ENCODE measurements at regions not wholly inside any gene's neighbourhood (a gene's known extent, or its start where the extent isn't known, plus 50 kb on each side); places are given as distances from the start of the nearest gene placed in this dataset.

DNA sequence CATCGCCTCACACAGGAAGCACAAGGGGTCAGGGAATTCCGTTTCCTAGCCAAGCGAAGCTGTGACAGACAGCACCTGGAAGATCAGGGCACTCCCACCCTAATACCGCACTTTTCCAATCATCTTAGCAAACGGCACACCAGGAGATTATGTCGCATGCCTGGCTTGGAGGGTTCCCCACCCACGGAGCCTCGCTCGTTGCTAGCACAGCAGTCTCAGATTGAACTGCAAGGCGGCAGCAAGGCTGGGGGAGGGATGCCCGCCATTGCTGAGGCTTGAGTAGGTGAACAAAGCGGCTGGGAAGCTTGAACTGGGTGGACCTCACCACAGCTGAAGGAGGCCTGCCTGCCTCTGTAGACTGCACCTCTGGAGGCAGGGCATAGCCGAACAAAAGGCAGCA is 384.8 kb downstream of the CNTN6 start:
- no peak for TF ChIP-seq BACH2 (CRISPR knock-in tag; IDR thresholded peaks at IDR 0.05; ENCODE audit: borderline replicate concordance)
- TF ChIP-seq RARB (CRISPR knock-in tag; IDR thresholded peaks at IDR 0.05) = no peak
- no peak for TF ChIP-seq ZNF8 (CRISPR knock-in tag; IDR thresholded peaks at IDR 0.05)
- no peak for TF ChIP-seq ZFP30 (CRISPR knock-in tag; IDR thresholded peaks at IDR 0.05)
- no peak for TF ChIP-seq OSR1 (CRISPR knock-in tag; IDR thresholded peaks at IDR 0.05)
- no peak for TF ChIP-seq SNAI2 (CRISPR knock-in tag; IDR thresholded peaks at IDR 0.05)
- TF ChIP-seq POU6F1 (CRISPR knock-in tag; IDR thresholded peaks at IDR 0.05; ENCODE audit: borderline replicate concordance, low read depth) = no peak
- no peak for TF ChIP-seq TCF4 (CRISPR knock-in tag; IDR thresholded peaks at IDR 0.05; ENCODE audit: borderline replicate concordance)
- TF ChIP-seq CSRNP3 (CRISPR knock-in tag; IDR thresholded peaks at IDR 0.05) = no peak
- TF ChIP-seq ZFP3 (CRISPR knock-in tag; IDR thresholded peaks at IDR 0.05) = no peak

DNA sequence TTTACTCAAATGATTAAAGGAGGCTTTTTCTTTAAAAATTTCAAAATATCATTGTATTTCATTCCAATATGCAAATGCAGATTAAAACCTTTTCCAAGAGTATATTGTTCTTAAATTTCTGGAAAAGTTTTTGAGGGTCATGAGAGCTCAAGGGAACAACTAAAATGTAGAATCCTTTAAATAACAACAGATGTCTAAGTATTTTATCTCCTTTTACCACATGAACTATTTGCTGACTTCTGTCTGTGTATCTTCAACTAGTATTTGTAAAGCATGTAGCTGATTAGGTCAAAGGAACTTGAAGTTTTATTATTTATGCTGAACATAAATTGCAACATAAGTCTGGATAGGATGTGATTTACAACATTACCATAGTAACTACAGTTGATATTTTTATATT is 402.6 kb downstream of the CNTN6 start:
- TF ChIP-seq ZNF8 (CRISPR knock-in tag; IDR thresholded peaks at IDR 0.05) = no peak
- TF ChIP-seq CSDC2 (CRISPR knock-in tag; IDR thresholded peaks at IDR 0.05) = no peak
- TF ChIP-seq ESRRG (CRISPR knock-in tag; IDR thresholded peaks at IDR 0.05) = no peak
- TF ChIP-seq GLIS3 (CRISPR knock-in tag; IDR thresholded peaks at IDR 0.05) = no peak
- no peak for TF ChIP-seq OSR1 (CRISPR knock-in tag; IDR thresholded peaks at IDR 0.05)
- no peak for TF ChIP-seq ZFP3 (CRISPR knock-in tag; IDR thresholded peaks at IDR 0.05)
- TF ChIP-seq ZNF565 (CRISPR knock-in tag; conservative IDR thresholded peaks at IDR 0.05; ENCODE audit: low read depth) = no peak
- no peak for TF ChIP-seq BACH2 (CRISPR knock-in tag; IDR thresholded peaks at IDR 0.05; ENCODE audit: borderline replicate concordance)
- TF ChIP-seq CSRNP3 (CRISPR knock-in tag; IDR thresholded peaks at IDR 0.05) = no peak
- TF ChIP-seq POU6F1 (CRISPR knock-in tag; IDR thresholded peaks at IDR 0.05; ENCODE audit: borderline replicate concordance, low read depth) = no peak
- TF ChIP-seq ARNTL (CRISPR knock-in tag; IDR thresholded peaks at IDR 0.05; ENCODE audit: borderline replicate concordance, low read depth) = no peak
- no peak for TF ChIP-seq PATZ1 (CRISPR knock-in tag; IDR thresholded peaks at IDR 0.05; ENCODE audit: borderline replicate concordance)
- TF ChIP-seq ZFP30 (CRISPR knock-in tag; IDR thresholded peaks at IDR 0.05) = no peak
- TF ChIP-seq TSHZ2 (CRISPR knock-in tag; IDR thresholded peaks at IDR 0.05) = no peak
- TF ChIP-seq, protein P1, sequence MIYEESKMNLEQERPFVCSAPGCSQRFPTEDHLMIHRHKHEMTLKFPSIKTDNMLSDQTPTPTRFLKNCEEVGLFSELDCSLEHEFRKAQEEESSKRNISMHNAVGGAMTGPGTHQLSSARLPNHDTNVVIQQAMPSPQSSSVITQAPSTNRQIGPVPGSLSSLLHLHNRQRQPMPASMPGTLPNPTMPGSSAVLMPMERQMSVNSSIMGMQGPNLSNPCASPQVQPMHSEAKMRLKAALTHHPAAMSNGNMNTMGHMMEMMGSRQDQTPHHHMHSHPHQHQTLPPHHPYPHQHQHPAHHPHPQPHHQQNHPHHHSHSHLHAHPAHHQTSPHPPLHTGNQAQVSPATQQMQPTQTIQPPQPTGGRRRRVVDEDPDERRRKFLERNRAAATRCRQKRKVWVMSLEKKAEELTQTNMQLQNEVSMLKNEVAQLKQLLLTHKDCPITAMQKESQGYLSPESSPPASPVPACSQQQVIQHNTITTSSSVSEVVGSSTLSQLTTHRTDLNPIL (CRISPR knock-in tag; IDR thresholded peaks at IDR 0.05; ENCODE audit: low read depth) = no peak
- TF ChIP-seq TOX (CRISPR knock-in tag; IDR thresholded peaks at IDR 0.05; ENCODE audit: borderline replicate concordance) = no peak
- no peak for TF ChIP-seq TCF4 (CRISPR knock-in tag; IDR thresholded peaks at IDR 0.05; ENCODE audit: borderline replicate concordance)
- no peak for TF ChIP-seq ISL1 (CRISPR knock-in tag; IDR thresholded peaks at IDR 0.05)
- TF ChIP-seq ZNF70 (CRISPR knock-in tag; IDR thresholded peaks at IDR 0.05) = no peak
- ATAC-seq = no peak

More for the DNA sequence above, 384.8 kb downstream of the CNTN6 start:
- ATAC-seq = no peak

Measured in SK-N-SH treated with all-trans-retinoic acid at 6 μM for 48 hours (cell line).